ENCODE measurements at regions not wholly inside any gene's neighbourhood (a gene's known extent, or its start where the extent isn't known, plus 50 kb on each side); places are given as distances from the start of the nearest gene placed in this dataset.

GRCh38 chr2:151002959-151003600 lies 258.6 kb downstream of the RBM43 start:
- TF ChIP-seq CTCF (IDR thresholded peaks at IDR 0.05) = no peak
- TF ChIP-seq POLR2A (IDR thresholded peaks at IDR 0.05) = no peak
- no peaks in the 10 kb centered on the region for H3K9me3 ChIP-seq
- no peak for DNase-seq
- no peaks in the 10 kb centered on the region for H3K4me1 ChIP-seq
- H3K27ac ChIP-seq = no peak overlapping the region
- no peaks in the 10 kb centered on the region for H3K36me3 ChIP-seq
- H3K27me3 ChIP-seq = no peaks in the 10 kb centered on the region
- no peak overlapping the region for H3K4me3 ChIP-seq

GRCh38 chr2:150997702-150998440 lies 263.8 kb downstream of the RBM43 start:
- no peaks in the 10 kb centered on the region for H3K36me3 ChIP-seq
- no peaks in the 10 kb centered on the region for H3K4me1 ChIP-seq
- TF ChIP-seq POLR2A (IDR thresholded peaks at IDR 0.05) (no peak), CTCF (IDR thresholded peaks at IDR 0.05) (no peak)
- no peaks in the 10 kb centered on the region for H3K9me3 ChIP-seq
- no peak overlapping the region for H3K4me3 ChIP-seq
- no peaks in the 10 kb centered on the region for H3K27me3 ChIP-seq
- H3K27ac ChIP-seq = no peak overlapping the region
- DNase-seq = no peak

- Histone ChIP-seq H3K4me3 (no peak overlapping the region), H3K36me3 (no peaks in the 10 kb centered on the region)
Measured at GRCh38 chr2:150997066-150997465, 264.6 kb downstream of the RBM43 start.

GRCh38 chr2:150994076-150994475 lies 267.6 kb downstream of the RBM43 start:
- no peaks in the 10 kb centered on the region for H3K4me1 ChIP-seq
- H3K27ac ChIP-seq = no peak overlapping the region
- DNase-seq = no peak
- no peaks in the 10 kb centered on the region for H3K27me3 ChIP-seq
- H3K4me3 ChIP-seq = no peak overlapping the region
- H3K9me3 ChIP-seq = no peaks in the 10 kb centered on the region
- TF ChIP-seq CTCF (IDR thresholded peaks at IDR 0.05) (no peak), POLR2A (IDR thresholded peaks at IDR 0.05) (no peak)
- no peaks in the 10 kb centered on the region for H3K36me3 ChIP-seq

More at GRCh38 chr2:150997066-150997465, 264.6 kb downstream of the RBM43 start:
- H3K27ac ChIP-seq = no peak overlapping the region
- H3K4me1 ChIP-seq = no peaks in the 10 kb centered on the region
- no peaks in the 10 kb centered on the region for H3K27me3 ChIP-seq
- TF ChIP-seq POLR2A (IDR thresholded peaks at IDR 0.05) (no peak), CTCF (IDR thresholded peaks at IDR 0.05) (no peak)
- no peak for DNase-seq
- H3K9me3 ChIP-seq = no peaks in the 10 kb centered on the region

- Histone ChIP-seq H3K4me1 (no peaks in the 10 kb centered on the region), H3K27ac (no peak overlapping the region), H3K9me3 (no peaks in the 10 kb centered on the region), H3K27me3 (no peaks in the 10 kb centered on the region), H3K36me3 (no peaks in the 10 kb centered on the region), H3K4me3 (no peak overlapping the region)
- no peak for DNase-seq
- TF ChIP-seq POLR2A (IDR thresholded peaks at IDR 0.05) (no peak), CTCF (IDR thresholded peaks at IDR 0.05) (no peak)
Measured at GRCh38 chr2:150989969-150990368, 271.7 kb downstream of the RBM43 start.
